HG03064 (cell line): ENCODE measurements at regions not wholly inside any gene's neighbourhood (a gene's known extent, or its start where the extent isn't known, plus 50 kb on each side); places are given as distances from the start of the nearest gene placed in this dataset.
"Not testable (repeated sequence)": the region's sequence is repeated elsewhere in the genome, so short reads cannot be mapped to it uniquely, and the experiment has no call there.

ENCODE experiments used
- ATAC-seq: cut with Tn5 transposase; IDR thresholded peaks from one replicate; pipeline ENCODE4 v1.9.1; 2021; ENCODE audit warnings: low read depth; ENCODE audit not compliant: unreplicated experiment

DNA sequence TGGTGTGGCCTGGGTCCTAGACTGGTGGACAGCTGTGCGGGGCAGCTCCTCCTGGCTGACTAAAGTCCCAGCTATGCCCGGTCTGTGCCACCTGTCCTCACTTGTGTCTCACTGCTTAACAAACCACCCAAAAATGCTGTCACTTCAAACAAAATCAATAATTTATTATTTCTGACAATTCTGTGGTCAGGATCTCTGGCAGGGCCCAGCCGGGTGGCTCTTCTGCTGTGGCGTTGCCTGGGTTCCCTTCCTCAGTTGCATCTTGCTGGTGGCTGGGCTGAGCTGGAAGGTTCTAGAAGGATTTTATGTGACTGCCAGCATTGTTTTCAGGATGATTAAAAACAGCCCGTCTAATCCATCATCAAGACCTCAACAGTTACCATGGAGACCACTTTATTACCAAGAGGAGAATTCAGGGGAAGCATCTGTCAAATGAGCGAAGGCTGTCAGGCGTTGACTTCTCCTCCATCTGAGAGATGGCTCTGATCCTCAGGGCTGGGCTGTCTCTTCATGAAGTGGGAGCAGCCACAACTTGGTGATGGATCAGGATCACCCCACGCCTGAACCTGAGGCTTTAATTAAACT, 280.6 kb upstream of the SFSWAP start:
- no peak for ATAC-seq

DNA sequence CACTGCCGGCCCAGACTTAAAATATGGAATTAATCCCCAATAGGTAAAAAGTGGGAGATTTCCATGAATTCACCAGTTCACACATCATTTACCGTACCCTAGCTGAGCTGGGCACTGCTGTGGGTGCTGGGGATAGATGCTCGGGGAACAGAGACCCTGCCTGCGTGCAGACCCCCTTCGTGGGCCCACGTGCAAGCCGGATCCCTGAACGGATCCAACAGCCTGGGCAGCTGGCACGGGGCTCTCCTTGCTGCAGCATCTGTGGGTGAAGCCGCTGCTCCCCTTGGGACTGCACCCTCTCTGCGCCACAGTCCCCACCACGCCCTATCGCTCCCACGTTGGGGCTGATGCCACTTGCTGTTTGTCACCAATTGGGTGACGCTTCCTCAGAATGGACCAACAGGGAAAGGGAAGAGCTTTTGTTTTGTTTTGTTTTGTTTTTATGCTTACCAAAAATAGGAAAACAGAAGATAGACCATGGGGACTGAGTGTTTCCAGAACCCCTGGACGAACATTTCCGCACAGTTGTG, 279.7 kb upstream of the SFSWAP start:
- ATAC-seq, result not testable (repeated sequence)

DNA sequence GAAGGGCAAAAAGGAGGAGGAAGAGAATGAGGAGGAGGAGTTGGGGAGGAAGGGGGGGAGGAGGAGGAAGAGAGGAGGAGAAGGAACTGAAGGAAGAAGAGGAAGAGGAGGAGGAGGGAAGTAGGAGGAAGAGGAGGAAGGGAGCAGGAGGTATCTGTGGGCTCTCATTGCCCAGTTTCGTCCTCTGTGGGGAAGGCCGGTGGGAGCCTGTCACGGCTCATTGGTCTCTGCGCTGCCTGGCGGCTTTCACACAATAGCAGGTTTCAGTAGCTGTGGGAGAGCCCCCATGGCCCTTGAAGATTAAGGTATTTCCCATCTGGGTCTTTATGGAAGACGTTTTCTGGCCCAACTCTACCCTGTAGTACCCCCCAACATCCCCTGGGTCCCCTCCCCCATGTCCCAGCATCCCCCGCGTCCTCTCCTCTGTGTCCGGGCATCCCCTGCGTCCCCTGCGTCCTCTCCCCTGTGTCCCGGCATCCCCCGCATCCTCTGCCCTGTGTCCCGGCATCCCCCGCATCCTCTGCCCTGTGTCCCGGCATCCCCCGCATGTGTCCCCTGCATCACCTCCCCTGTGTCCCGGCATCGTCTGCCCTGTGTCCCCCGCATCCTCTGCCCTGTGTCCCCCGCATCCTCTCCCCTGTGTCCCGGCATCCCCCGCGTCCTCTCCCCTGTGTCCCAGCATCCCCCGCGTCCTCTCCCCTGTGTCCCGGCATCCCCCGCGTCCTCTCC, 278.2 kb upstream of the SFSWAP start:
- no peak for ATAC-seq

DNA sequence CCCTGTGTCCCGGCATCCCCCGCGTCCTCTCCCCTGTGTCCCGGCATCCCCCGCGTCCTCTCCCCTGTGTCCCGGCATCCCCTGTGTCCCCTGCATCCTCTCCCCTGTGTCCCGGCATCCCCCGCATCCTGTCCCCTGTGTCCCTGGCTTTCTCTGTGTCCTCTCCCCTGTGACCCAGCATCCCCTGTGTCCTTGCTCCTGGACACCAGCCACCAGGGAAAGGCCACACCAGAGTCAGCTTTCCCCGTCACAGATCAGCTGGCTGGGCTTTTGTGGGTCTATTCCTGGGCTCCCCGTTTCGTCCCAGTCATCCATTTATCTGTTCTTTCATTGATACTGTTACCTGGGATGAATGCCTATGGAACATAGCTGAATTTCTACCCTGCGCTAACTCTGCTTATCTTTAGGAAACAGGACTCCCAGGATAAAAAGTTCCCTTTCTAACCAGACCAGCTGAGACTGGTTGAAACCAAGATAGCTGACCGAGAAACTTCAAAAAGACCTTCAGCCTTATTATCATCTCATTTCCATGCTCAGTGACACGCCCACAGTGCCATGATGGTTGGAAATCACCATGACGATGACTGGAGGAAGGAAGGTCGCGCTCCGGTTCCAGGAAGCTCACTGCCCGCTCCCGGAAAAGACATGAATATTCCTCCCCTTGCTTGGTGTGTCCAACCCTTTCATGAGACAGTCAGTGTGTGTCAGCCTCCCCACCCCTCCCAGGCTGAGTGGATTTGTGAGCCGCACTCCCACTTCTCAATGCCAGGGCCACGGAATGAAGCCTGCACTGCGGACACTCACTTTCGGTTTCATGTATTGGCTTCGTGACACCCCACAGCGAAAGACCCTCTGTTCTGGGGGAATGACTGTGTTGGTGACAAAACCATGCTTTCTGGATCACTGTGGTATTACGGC, 276.4 kb upstream of the SFSWAP start:
- no peak for ATAC-seq

DNA sequence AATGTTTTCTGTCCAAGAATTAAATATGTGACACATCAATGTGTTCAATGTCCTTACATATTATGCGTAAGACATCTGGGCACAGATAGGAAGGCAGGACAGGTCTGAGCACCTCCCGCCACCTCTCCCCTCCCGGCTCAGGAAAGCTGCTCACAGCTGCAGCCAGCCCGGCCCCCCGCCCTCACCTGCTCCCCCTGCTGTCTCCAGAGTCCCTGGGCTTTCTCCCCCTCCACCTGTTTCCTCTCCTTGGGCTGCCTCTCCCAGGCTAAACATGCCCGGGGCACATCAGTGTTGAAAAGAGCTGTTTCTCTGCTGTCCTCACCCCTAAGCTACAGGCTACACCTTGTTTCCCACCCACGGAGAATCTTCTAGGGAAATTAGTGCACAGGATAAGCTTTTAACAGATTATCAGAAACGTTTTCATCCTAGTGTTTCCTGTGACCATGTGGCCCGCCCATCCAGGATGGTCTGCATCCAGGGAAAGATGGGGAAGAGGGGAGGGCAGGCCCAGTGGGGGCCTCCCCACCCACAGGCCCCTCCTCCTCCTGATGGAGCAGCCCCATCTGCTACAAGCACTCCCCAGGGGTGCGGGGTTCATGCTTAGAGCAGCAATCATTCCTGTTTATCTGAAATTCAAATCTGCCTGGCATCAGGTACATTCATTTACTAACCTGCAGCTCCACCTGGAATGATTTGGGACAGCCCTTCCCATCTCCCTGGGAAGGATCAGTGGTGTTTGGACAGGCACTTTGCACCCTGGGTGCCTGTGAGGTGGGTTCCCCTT, 273.8 kb upstream of the SFSWAP start:
- ATAC-seq, result no peak

DNA sequence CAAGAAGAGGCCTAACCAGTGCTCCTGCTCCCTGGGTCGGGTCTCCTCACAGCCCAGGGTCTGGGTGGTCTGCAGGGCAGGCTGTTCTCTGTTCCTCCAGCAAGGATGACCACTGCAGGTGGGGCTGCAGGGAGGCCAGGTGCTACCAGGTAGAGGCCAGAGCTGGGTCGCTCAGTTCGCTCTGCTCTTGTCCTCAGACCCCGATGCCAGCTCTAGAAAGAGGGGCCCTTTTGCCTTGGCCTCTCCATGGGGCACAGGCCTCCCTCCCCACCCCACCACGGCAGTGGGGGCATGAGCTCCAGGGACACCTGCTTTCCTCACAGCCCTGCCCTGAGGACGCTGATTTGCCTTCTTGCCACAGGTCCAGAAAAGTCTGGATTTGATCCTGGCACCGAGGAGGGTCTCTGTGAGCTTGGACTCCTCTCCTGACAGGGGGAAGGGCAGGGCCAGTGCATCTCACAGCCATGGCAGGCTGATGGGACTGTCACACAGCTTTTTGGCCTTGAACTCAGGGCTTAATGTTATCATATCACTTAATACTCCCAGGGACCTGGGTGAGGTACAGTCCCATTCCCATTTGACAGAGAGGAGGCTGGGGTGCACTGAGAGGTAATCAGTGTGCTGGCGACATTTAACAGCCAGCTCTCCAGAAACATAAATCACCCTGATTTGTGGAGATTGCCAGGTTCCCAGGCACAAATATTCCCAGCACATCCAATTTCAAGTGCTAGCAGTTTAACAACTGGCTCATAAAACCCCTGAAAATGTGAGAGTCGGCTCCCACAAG, 273.0 kb upstream of the SFSWAP start:
- ATAC-seq, result no peak

DNA sequence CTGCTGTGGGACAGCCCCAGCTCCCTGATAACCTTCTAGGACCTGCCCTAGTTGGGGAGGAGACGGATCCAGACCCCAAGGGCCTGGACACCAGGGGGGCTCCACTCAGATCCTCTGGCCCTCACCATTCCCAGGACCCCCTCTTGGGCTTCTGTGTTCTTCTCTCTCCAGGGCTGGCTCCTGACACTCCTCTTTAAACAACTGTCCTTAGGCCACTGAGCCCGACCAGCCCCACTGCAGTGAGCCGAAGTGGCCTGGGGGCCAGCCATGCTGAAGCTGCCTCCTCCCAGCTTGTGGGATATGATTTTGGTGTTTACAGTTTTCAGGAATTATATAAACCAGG, 272.4 kb upstream of the SFSWAP start:
- not testable (repeated sequence) for ATAC-seq

DNA sequence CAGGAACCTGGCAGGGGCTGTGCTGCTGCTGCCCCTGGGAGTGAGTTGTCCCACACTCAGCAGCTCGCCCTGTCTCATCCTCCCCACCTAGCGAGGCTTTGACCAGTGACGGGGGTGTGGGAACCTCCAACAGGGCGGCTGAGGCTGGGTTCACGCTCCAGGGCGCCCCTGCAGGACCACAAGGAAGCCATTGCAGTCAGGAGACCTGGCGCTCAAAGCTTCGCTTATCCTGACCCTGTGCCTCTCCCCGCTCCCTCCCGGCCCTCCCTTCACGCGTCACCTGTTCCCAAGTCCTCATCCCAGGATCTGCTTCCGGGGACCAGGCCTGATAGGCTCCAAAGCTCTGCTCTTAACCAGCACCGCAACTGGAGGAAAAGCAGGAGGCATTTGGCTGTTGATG, 272.0 kb upstream of the SFSWAP start:
- ATAC-seq, result no peak

DNA sequence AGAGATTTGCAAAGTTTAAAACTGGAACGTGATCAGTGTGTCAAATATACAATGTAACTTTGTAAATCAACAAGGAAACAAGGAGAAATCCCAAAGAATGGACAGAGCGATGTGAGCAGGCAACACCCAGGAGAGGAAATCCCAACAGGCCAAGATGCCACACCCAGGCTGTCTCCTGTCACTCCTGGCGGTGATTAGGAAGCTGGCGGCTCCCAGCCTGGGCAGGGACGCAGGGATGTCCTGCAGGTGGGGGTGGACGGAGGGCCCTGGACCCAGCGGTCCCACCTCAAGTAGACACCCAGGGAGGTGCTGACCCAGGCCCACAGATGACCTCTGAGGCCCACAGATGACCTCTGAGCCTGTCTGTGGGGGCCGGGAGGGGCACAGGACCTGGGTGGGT, 271.1 kb upstream of the SFSWAP start:
- ATAC-seq, result not testable (repeated sequence)

DNA sequence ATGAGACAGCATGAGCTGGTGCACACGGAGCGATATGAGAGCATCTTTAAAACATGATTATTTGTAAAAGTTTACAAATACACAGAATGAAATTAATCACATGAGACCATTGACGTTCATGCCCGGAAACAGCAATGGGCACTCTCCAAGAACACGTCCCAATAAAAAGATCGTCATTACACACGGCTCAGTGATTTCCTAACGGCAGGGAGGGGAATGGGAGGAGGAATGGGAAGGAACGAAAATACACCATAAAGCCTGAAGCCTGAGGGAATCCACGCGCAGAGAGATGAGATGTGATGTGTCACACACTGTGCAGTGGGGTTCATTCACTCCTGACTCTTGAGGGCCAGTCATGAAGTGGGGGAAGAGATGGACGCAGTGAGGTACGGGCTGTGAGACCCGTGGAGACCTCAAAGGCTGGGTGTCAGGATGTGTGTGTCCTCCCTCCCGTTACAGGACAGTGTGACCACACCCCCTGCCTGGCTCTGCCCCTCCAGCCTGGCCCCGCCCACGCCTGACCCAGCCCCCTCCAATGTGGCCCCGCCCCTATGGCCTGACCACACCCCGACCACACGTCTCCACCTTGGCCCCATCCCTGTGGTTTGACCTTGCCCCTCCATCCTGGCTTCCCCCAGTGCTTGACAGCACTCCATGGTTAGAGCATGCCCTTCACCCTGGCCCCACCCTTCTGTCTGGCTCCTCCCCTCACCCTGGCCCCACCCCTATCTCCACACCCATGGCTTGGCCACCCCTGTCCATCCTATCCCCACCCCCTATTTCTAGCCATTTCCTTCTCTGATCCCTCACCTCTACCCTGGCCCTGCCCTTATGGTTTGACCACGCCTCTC, 270.5 kb upstream of the SFSWAP start:
- not testable (repeated sequence) for ATAC-seq

DNA sequence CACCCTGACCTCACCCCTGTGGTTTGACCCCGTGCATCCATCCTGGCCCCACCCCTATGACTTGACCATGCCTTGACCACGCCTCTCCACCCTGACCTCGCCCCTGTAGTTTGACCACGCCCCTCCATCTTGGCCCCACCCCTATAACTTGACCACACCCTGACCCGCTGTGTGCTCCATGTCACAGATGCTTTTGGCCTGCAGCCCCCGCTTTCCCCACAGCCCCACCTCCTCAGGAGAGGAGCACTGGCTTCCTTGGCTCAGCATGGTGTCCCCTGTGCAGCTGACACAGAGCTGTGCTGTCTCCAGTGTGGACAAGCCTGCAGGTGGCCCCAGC, 269.9 kb upstream of the SFSWAP start:
- ATAC-seq, result no peak

DNA sequence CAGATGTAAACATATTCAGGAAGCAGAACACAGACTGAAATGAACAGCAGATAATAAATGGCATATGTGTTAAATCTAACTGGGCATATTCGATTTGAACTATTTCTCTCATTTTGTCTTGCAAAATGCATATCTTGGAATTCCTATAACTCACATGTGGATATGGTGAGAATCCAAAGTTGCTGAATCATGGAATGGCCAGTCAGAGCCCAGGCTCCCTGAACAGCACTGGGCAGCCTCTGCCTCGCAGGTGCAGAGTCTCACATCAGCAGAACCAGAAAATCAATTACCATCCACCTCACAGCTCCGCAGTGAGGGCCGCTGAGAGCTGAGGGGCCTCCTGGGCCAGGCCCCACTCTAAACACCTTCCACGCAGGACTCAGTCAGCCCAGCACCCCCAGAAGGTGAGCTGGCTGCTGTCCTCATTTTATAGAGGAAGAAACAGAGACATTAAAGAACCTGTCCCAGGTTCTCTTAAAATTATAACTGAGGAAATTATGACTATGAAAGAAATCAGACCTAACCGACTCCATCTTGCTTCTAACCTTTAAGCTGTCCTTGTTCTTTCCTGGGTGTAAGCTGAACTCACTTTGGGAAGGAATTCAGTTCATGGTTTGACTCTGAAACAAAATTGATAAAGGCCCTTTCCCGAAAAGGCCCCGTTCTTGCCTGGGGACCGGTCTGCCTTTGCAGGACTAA, 269.1 kb upstream of the SFSWAP start:
- no peak for ATAC-seq

DNA sequence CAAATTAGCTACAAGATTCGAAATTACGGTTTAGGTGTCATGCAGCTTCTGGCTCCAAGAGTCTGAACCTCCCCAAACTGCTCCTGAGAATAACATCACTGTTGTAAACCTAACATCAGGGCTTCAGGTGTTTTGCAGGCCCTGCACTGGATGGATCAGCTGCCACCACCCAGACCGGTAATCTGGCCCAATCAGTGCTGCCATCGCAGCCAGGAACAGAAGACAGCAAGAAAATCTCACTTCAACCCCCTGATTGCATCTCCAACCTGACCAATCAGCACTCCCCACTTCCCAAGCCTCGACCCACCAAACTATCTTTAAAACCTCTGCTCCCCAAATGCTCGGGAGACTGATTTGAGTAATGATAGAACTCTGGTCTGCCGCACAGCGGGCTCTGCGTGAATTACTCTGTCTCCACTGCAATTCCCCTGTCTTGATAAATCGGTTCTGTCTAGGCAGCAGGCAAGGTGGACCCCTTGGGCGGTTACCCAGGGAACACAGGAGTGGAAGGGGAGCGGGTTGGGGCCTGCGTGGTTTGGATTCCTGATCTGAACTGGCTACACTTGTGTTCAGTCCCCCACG, 268.5 kb upstream of the SFSWAP start:
- no peak for ATAC-seq

DNA sequence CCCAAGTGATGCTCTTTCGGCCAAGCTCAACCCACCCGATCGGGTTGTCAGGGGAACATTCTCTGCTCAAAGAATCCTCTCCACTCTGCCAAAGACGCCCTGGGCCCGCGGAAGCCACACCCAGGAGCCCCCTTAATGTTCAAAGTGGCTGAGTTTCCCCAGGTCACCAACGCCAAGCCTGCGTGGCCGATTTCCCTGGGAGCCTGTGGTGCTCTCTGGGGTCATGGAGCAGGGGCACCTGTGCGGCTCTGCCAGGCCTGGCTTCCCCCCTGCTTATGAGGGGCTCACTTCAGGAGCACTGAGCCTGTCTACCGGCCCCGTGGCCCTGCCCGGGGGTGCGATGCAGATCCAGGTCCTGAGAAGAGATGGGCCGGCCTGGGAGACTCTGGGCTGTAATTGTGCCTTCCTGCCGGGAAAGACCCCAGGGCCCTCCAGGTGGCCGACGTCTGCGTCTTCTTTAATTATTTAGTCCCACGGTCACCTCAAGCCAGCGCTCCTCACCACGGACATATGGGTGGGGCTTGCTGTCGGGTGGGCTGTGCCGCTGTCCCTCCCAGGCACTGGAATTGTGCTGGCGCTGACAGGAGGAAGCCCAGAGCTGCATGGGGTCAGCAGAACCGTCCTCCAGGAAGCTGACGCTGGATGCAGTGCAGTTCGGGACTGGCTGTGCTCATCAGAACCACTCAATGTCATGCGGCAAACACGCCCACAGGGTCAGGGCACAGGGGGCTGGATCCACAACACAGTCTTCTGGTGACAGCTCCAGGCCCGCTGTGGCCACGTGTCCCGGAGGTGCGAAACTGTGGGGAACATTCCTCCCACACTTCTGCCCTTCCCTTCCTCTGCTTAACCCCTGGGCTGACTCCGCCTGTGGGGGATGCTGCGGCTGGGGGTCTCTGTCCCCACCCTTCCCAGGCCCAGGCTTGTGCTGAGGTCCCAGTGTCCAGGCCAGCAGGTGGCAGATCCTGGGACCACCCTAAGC, 267.6 kb upstream of the SFSWAP start:
- no peak for ATAC-seq

DNA sequence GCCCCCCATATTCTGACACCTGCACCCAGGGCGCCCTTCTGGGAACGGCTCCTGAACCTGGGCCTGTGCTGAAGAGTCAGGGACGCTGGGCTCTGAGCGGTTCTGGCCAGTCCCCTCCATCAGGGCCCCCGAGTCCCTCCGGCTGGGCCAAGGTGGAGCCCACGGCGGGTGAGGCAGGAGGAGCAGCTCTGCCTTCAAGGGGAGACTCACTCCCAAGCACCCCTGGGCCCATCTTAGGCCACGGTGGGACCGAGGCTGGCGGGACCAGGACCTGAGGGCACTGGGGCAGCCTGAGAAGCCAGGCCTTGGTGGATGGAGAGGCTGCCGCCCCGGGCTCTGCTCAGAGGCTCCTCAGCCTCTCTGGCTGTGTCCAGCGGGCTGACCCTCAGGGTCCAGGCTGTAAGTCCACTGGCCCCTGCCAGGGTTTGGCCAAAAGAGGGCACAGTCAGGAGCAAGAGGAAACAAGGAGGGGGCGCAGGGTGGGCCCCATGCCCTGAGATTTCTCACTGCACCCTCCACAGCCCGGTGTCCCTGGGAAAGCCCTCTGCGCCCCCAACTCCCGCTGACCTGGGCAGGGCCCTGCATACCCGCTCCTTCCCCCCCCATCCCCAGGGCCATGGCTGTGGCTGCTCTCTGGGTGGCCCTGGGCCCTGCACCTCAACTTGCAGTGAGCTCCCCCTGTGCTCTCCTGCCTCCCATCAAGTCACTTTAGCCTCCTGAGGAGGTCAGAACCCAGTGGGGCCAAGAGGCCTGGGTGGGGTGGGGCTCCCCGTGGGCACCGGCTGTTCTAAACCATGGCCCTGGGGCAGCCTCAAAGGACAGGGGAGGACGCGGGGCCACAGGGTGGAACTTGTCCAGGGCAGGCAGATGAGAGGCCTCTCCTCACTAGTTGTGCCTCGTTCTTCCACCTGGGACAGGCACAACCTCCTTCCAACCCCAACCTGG, 266.4 kb upstream of the SFSWAP start:
- ATAC-seq, result no peak
